OCI-LY1 (cell line): ENCODE measurements at regions not wholly inside any gene's neighbourhood (a gene's known extent, or its start where the extent isn't known, plus 50 kb on each side); places are given as distances from the start of the nearest gene placed in this dataset.

Source experiments
- H2AFZ ChIP-seq: fragments of 200-600 bp; sonication (generic), shearing (Covaris generic); 2 replicates; pipeline ENCODE4 v1.6.0; 2014; ENCODE audit warnings: antibody characterized with exemption, mild to moderate bottlenecking, low read length
- H3F3A ChIP-seq: fragments of 200-600 bp; sonication (generic), shearing (Covaris generic); 2 replicates; pipeline ENCODE4 v1.6.0; 2014; ENCODE audit warnings: mild to moderate bottlenecking, antibody characterized with exemption, low read length, moderate library complexity; ENCODE audit not compliant: insufficient read depth
- H3K27ac ChIP-seq: fragments of 200-600 bp; sonication (generic); 2 replicates; pipeline ENCODE4 v1.5.1; 2014; ENCODE audit warnings: low read length, mixed run types, mild to moderate bottlenecking, low read depth; ENCODE audit not compliant: poor library complexity, severe bottlenecking
- H3K27me3 ChIP-seq: fragments of 200-600 bp; sonication (generic); 2 replicates; pipeline ENCODE4 v1.6.0; 2014; ENCODE audit warnings: antibody characterized with exemption, mild to moderate bottlenecking, low read length, moderate library complexity; ENCODE audit not compliant: insufficient read depth
- H3K36me3 ChIP-seq: fragments of 200-600 bp; sonication (generic); 2 replicates; pipeline ENCODE4 v1.6.1; 2014; ENCODE audit warnings: mild to moderate bottlenecking, antibody characterized with exemption, low read length, moderate library complexity, mixed read lengths; ENCODE audit not compliant: insufficient read depth
- H3K4me1 ChIP-seq: fragments of 200-600 bp; sonication (generic); 2 replicates; pipeline ENCODE4 v1.5.1; 2014; ENCODE audit warnings: mild to moderate bottlenecking, low read length, moderate library complexity; ENCODE audit not compliant: insufficient read depth, severe bottlenecking
- H3K4me2 ChIP-seq: fragments of 200-600 bp; sonication (generic), shearing (Covaris generic); 2 replicates; pipeline ENCODE4 v1.6.1; 2014; ENCODE audit warnings: low read length
- H3K4me3 ChIP-seq: fragments of 200-600 bp; sonication (generic); 2 replicates; pipeline ENCODE4 v1.5.1; 2014; ENCODE audit warnings: low read length, low read depth, mild to moderate bottlenecking, mixed read lengths; ENCODE audit not compliant: poor library complexity, severe bottlenecking
- H3K79me2 ChIP-seq: fragments of 200-600 bp; shearing (Covaris generic); 2 replicates; pipeline ENCODE4 v1.6.1; 2016; ENCODE audit warnings: mixed run types, low read length, mixed read lengths; ENCODE audit not compliant: insufficient read depth
- H3K9ac ChIP-seq: fragments of 200-600 bp; sonication (generic), shearing (Covaris generic); 2 replicates; pipeline ENCODE4 v1.6.1; 2014; ENCODE audit warnings: mild to moderate bottlenecking, low read length, mixed read lengths
- H3K9me2 ChIP-seq: fragments of 200-600 bp; sonication (generic), shearing (Covaris generic); 2 replicates; pipeline ENCODE4 v1.6.1; 2014; ENCODE audit warnings: low read depth, mild to moderate bottlenecking, low read length, mixed read lengths
- H3K9me3 ChIP-seq: fragments of 200-600 bp; shearing (Covaris generic); 2 replicates; pipeline ENCODE4 v1.6.1; 2014; ENCODE audit warnings: low read length, mixed read lengths
- H4K20me1 ChIP-seq: fragments of 200-600 bp; sonication (generic), shearing (Covaris generic); 2 replicates; pipeline ENCODE4 v1.6.0; 2016; ENCODE audit warnings: mild to moderate bottlenecking, low read length; ENCODE audit not compliant: insufficient read depth
- EZH2 ChIP-seq: fragments of 200-600 bp; sonication (generic), shearing (Covaris generic); IDR thresholded peaks from 2 replicates; pipeline ENCODE4 v1.8.0; 2017; ENCODE audit warnings: borderline replicate concordance, mixed run types, mild to moderate bottlenecking, antibody characterized with exemption, low read length, moderate library complexity, mixed read lengths
- TF ChIP-seq, protein P1 (sequence below): fragments of 200-600 bp; sonication (generic), shearing (Covaris generic); IDR thresholded peaks from 2 replicates; pipeline ENCODE4 v1.5.1; 2017; ENCODE audit warnings: mild to moderate bottlenecking, antibody characterized with exemption, low read length, moderate library complexity, mixed read lengths

DNA sequence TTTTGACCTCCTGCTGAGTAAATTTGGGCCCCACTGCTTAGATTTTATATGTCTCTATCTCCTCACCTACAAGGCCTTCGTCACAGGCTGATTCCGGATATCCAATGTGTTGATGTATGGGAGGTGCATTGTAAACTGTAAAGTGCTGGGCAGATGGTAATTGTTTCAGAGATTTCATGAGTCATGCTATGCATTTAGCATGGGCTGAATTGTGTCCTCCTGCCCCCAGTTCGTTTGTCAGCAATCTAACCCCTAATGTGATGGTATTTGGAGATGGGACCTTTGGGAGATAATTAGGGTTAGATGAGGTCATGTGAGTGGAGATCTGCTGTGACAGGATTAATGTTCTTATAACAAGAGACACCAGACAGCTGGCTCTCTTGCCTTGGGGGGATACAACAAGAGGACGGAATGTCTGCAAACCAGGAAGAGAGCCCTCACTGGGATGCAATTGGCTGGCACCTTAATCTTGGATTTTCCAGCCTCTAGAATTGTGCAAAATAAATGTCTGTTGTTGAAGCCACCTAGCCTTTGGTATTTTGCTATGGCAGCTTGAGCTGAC, 101.8 kb upstream of the NLRP1 start:
- Histone ChIP-seq H3K27ac (no peak overlapping the region), H3K9me2 (no peaks in the 10 kb centered on the region), H3K79me2 (no peaks in the 10 kb centered on the region), H3K27me3 (no peaks in the 10 kb centered on the region; the same call in 1 of the 2 replicates), H3K4me1 (no peaks in the 10 kb centered on the region), H3K4me3 (no peak overlapping the region), H3K4me2 (no peak overlapping the region), H3F3A (no peaks in the 10 kb centered on the region), H4K20me1 (no peaks in the 10 kb centered on the region), H3K9me3 (no peaks in the 10 kb centered on the region), H3K9ac (no peak overlapping the region), H3K36me3 (no peaks in the 10 kb centered on the region), H2AFZ (no peak overlapping the region)
- TF ChIP-seq, protein P1, sequence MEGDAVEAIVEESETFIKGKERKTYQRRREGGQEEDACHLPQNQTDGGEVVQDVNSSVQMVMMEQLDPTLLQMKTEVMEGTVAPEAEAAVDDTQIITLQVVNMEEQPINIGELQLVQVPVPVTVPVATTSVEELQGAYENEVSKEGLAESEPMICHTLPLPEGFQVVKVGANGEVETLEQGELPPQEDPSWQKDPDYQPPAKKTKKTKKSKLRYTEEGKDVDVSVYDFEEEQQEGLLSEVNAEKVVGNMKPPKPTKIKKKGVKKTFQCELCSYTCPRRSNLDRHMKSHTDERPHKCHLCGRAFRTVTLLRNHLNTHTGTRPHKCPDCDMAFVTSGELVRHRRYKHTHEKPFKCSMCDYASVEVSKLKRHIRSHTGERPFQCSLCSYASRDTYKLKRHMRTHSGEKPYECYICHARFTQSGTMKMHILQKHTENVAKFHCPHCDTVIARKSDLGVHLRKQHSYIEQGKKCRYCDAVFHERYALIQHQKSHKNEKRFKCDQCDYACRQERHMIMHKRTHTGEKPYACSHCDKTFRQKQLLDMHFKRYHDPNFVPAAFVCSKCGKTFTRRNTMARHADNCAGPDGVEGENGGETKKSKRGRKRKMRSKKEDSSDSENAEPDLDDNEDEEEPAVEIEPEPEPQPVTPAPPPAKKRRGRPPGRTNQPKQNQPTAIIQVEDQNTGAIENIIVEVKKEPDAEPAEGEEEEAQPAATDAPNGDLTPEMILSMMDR: no peak
- no peak for TF ChIP-seq EZH2

GRCh38 chr17:5687646-5688045, 103.3 kb upstream of the NLRP1 start:
- H3F3A ChIP-seq: no peaks in the 10 kb centered on the region
- H3K27ac ChIP-seq: no peak overlapping the region
- no peaks in the 10 kb centered on the region for H4K20me1 ChIP-seq
- H3K9ac ChIP-seq: no peak overlapping the region
- H3K9me2 ChIP-seq: no peaks in the 10 kb centered on the region
- H3K9me3 ChIP-seq: no peaks in the 10 kb centered on the region
- no peaks in the 10 kb centered on the region for H3K36me3 ChIP-seq
- no peaks in the 10 kb centered on the region; the same call in 1 of the 2 replicates for H3K27me3 ChIP-seq
- no peak for TF ChIP-seq EZH2
- TF ChIP-seq, protein P1: no peak
- H3K4me2 ChIP-seq: no peak overlapping the region
- H3K79me2 ChIP-seq: no peaks in the 10 kb centered on the region
- H3K4me3 ChIP-seq: no peak overlapping the region
- no peak overlapping the region for H2AFZ ChIP-seq
- H3K4me1 ChIP-seq: no peaks in the 10 kb centered on the region

DNA sequence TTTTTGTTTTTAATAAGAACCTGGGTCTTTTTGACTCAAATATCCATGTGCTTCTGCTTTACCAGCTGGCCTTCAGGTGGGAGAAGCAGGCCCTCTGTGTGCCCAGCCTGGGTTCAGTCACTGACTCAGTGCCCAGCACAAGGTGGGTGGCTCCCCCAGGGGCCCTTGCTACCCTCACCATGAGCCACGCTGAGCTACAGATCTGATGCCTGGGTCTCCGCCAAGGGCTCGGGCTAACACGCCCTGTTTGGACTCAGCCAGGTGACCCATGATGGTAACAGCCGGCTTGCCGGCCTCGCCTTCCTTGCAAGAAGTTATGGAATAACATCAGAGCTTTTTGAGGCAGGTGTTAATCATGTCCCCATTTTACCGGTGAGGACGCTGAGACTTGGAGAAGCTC, 109.5 kb upstream of the NLRP1 start:
- Histone ChIP-seq H3F3A (no peaks in the 10 kb centered on the region), H3K27ac (no peak overlapping the region), H2AFZ (no peak overlapping the region), H3K4me1 (no peaks in the 10 kb centered on the region), H3K79me2 (no peaks in the 10 kb centered on the region), H3K4me3 (no peak overlapping the region), H3K36me3 (no peaks in the 10 kb centered on the region), H3K4me2 (no peak overlapping the region), H3K27me3 (0 out of 2 replicates have a peak, but pooled peaks cover 5% of the 10 kb centered on the region), H4K20me1 (no peaks in the 10 kb centered on the region), H3K9me3 (no peaks in the 10 kb centered on the region), H3K9ac (no peak overlapping the region), H3K9me2 (no peaks in the 10 kb centered on the region)
- TF ChIP-seq EZH2: no peak
- TF ChIP-seq, protein P1: no peak
